Naive B cell (primary cell): ENCODE measurements at regions not wholly inside any gene's neighbourhood (a gene's known extent, or its start where the extent isn't known, plus 50 kb on each side); places are given as distances from the start of the nearest gene placed in this dataset.

Experiments
- ATAC-seq, 2 donors: fragments of 150-1000 bp; cut with Tn5 transposase; 2 replicates each; pipeline ENCODE4 v1.10.0; 2021; ENCODE audit warnings: low read depth in 2 of 2, mild to moderate bottlenecking in 2 of 2, moderate library complexity in 2 of 2
- DNase-seq: peaks from one replicate; pipeline ENCODE4 v3.0.0; 2022
- H3K27ac Mint-ChIP-seq, 6 donors: one replicate each; pipeline ENCODE4 v1.8.0; 2020 to 2022; ENCODE audit warnings: mild to moderate bottlenecking in 6 of 6, mixed read lengths in 6 of 6, moderate library complexity in 5 of 6, inconsistent platforms in 2 of 6
- H3K27me3 Mint-ChIP-seq, 3 donors: one replicate each; pipeline ENCODE4 v1.8.0; 2021 to 2022; ENCODE audit warnings: mixed read lengths in 3 of 3, mild to moderate bottlenecking in 1 of 3
- H3K36me3 Mint-ChIP-seq, 2 donors: one replicate each; pipeline ENCODE4 v1.8.0; 2020 to 2022; ENCODE audit warnings: mixed read lengths in 2 of 2, inconsistent platforms in 1 of 2, mild to moderate bottlenecking in 1 of 2
- H3K4me1 Mint-ChIP-seq, 3 donors: one replicate each; pipeline ENCODE4 v1.8.0; 2020 to 2022; ENCODE audit warnings: mixed read lengths in 3 of 3, inconsistent platforms in 1 of 3, mild to moderate bottlenecking in 1 of 3, moderate library complexity in 1 of 3
- H3K4me3 Mint-ChIP-seq, 8 donors: one replicate each; pipeline ENCODE4 v1.8.0; 2020 to 2022; ENCODE audit warnings: mild to moderate bottlenecking in 8 of 8, mixed read lengths in 8 of 8, moderate library complexity in 8 of 8, inconsistent platforms in 2 of 8
- H3K9me3 Mint-ChIP-seq, 7 donors: one replicate each; pipeline ENCODE4 v1.8.0; 2020 to 2022; ENCODE audit warnings: mixed read lengths in 7 of 7, mild to moderate bottlenecking in 5 of 7, inconsistent platforms in 2 of 7, moderate library complexity in 1 of 7

DNA sequence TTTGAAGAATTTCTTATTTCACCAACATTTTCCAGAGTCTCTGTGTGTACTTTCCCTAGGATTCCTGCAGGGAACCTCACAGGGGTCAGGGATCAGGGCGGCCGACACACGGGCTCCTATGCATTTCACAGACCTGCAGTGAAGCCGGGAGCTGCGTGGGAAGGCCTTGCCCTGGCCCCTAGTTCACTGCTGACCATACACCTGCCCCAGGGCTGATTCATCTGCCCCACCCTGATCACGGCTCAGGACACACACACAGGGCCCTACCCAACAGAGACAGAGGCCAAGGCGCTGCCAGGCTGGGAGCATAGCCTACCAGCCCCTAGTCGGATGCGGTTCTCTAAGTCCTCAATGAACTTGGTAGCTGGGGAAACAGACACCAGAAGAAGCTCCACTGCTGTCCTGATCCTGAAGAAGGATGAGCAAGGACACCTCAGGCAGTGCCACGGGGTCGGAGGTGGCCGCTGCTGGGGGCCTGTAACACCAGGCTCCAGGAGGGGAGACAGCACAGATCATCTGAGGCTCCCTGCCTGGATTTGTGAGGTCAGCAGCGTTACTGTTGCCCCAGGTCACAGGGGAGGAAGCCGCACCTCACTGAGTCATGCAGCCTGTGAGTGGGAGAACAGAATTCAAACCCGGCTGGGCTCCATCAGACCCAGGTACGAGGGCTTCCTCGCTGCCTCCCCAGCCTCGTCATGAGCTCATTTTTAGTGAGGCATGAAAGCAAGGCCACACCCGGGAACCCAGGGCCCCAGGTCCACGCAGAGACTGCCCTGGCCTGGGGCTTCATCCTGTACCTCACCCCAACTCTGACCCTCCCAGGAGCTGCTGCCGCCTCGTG, 278.8 kb upstream of the PPP2R2D start:
- DNase-seq (no peak), ATAC-seq (no peak)
- H3K36me3 Mint-ChIP-seq, result no peaks in the 10 kb centered on the region
- H3K4me3 Mint-ChIP-seq, result no peak overlapping the region
- H3K9me3 Mint-ChIP-seq, result peaks cover 0 to 8% (median 4%) of the 10 kb centered on the region in 7 donors
- no peaks in the 10 kb centered on the region for H3K4me1 Mint-ChIP-seq
- no peaks in the 10 kb centered on the region for H3K27me3 Mint-ChIP-seq
- H3K27ac Mint-ChIP-seq, result no peak overlapping the region

DNA sequence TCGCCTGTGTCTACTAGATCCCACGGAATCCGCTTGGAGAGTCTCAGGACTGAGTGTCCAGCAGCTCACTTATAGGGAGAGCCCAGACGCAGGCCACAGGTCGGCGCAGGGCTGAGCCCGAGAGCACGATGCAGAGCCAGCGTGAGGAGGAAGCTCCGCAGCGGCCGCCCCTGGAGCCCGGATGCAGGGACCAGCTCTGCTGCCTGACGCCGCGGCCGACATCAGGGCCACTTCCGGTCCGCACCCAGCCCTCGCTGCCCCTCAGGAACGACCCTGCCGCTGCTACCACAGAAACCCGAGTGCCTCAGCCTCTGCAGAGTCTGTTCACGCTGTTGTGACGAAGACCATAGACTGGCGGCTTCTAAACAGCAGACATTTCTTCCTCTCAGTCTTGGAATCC, 275.8 kb upstream of the PPP2R2D start:
- DNase-seq, result no peak
- Mint-ChIP-seq H3K36me3 (no peaks in the 10 kb centered on the region), H3K27me3 (peaks cover 0 to 4% (median 0%) of the 10 kb centered on the region in 3 donors), H3K27ac (no peak overlapping the region), H3K9me3 (peaks cover 2 to 27% (median 14%) of the 10 kb centered on the region in 7 donors), H3K4me3 (no peak overlapping the region), H3K4me1 (no peaks in the 10 kb centered on the region)
- no peak for ATAC-seq

DNA sequence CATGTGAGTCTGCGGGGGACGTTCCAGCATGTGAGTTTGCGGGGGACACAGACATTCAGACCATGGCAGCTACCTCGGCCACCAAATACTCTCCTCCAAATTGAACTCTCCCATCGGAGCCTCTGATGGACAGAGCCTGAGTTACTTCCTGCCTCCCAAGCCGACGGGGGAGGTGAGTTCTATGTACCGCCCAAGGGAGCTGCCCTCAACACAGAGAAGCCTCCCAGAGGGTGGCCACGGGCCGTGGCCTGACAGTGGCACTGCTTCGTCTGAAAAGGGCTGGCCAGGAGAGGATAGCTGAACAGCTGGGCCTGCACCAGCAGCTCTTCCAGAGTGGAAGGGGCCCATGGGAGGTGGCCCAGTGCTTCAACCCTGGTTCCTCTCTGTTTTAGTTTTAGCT, 274.5 kb upstream of the PPP2R2D start:
- peaks cover 2 to 27% (median 14%) of the 10 kb centered on the region in 7 donors for H3K9me3 Mint-ChIP-seq
- H3K4me3 Mint-ChIP-seq, result no peak overlapping the region
- DNase-seq (no peak), ATAC-seq (no peak)
- H3K36me3 Mint-ChIP-seq, result no peaks in the 10 kb centered on the region
- H3K27me3 Mint-ChIP-seq, result peaks cover 0 to 8% (median 4%) of the 10 kb centered on the region in 3 donors
- peak overlapping the region in 1 of 6 donors; percentile 13 for H3K27ac Mint-ChIP-seq
- no peaks in the 10 kb centered on the region for H3K4me1 Mint-ChIP-seq

DNA sequence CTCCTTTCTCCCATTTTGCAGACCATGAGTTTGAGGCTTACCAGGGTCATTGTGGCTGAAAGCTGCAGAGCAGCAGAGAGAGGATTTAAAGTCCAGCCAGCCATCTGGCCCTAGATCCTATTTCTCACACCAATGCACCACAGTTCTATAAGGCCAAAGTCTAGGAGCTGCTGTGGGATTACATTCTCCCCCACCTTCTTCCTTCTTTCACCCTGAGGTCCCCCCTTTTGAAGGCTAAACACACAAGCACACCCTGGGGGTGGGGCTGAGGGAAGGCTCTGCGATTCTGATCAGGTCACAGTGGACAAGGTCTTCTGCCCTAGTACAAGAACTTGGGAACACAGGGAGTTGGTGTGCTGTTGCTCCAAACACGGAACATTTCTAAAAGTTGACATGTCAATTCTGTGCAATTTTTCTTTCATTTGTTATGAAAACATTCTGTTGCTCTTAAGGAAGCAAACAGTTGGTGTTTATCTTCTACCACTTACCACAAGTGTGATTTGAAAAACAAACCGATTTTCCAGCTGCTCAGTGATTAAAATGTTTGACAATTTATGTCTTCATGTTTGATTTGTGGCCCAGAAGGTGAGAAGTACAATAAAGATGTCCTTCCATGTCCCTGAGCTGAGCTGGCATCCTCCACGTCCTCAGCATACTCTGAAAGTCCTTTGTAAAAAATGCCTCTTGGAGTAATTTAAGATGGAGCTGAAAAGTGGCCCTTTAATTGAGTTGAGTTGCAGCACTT, 271.6 kb upstream of the PPP2R2D start:
- H3K9me3 Mint-ChIP-seq, result peaks cover 2 to 27% (median 14%) of the 10 kb centered on the region in 7 donors
- no peak for DNase-seq
- H3K4me1 Mint-ChIP-seq, result no peaks in the 10 kb centered on the region
- H3K27ac Mint-ChIP-seq, result peak overlapping the region in 1 of 6 donors; percentile 76
- H3K4me3 Mint-ChIP-seq, result no peak overlapping the region
- H3K36me3 Mint-ChIP-seq, result no peaks in the 10 kb centered on the region
- peaks cover 0 to 10% (median 7%) of the 10 kb centered on the region in 3 donors for H3K27me3 Mint-ChIP-seq
- ATAC-seq, result no peak

DNA sequence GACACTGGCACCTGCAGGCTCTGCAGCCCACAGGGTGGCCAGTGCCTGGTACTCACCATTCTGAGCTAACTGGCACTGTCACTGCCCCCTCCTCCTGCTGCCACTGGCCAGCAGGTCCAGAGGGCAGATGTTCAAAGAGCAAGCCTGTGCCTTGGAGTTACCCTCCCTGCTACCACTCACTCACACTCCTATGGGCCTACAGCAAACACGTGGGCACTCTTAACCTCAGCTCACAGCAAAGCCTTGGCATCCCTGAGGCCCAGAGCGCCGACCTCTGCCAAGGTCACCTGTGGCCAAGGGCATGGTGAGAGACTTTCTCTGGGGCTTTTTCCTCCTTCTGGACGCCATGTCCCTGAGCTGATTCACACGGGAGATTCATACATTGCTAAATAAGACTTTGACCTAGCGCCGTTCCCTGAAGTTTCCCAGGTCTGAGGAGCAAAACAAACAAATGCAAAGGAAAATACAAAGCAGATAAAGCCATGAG, 270.0 kb upstream of the PPP2R2D start:
- no peaks in the 10 kb centered on the region for H3K4me1 Mint-ChIP-seq
- no peaks in the 10 kb centered on the region for H3K36me3 Mint-ChIP-seq
- DNase-seq, result no peak
- H3K4me3 Mint-ChIP-seq, result no peak overlapping the region
- peaks cover 2 to 27% (median 14%) of the 10 kb centered on the region in 7 donors for H3K9me3 Mint-ChIP-seq
- no peak for ATAC-seq
- no peak overlapping the region for H3K27ac Mint-ChIP-seq
- H3K27me3 Mint-ChIP-seq, result peaks cover 4 to 17% (median 10%) of the 10 kb centered on the region in 3 donors

DNA sequence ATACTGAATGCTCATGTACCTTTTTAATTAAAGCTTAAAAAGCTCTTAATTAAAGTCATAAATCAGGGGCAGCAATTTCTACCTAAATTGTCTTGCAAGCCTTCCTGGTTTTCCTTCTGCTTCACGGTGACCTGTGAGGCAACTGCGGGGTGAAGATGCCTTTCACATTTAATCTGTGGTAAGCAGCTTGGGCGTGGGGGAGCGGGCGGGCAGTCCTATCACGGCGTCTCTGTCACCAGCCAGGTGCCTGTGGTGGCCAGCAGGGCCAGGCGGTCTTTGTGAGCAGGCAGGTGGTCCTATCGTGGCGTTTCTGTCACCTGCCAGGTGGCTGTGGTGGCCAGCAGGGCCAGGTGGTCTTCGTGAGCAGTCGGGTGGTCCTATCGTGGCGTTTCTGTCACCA, 269.2 kb upstream of the PPP2R2D start:
- no peak for ATAC-seq
- no peak for DNase-seq
- Mint-ChIP-seq H3K36me3 (no peaks in the 10 kb centered on the region), H3K9me3 (peaks cover 2 to 23% (median 13%) of the 10 kb centered on the region in 7 donors), H3K27ac (no peak overlapping the region), H3K4me1 (no peaks in the 10 kb centered on the region), H3K27me3 (peaks cover 8 to 25% (median 12%) of the 10 kb centered on the region in 3 donors), H3K4me3 (no peak overlapping the region)

DNA sequence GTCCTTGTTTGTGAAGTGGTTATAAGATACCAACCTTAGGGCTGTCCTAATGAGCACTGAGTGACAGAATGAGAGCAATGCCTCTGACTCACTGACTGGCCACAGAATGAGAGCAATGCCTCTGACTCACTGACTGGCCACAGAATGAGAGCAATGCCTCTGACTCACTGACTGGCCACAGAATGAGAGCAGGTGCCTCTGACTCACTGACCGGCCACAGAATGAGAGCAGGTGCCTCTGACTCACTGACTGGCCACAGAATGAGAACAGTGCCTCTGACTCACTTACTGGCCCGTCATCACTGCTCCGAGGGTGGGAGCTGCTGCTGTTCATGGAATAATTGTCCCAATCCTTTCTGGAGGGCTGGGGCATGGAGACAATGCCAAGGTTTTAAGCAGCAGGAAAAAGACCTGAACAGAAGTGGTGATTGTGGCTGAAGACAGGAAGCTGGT, 265.2 kb upstream of the PPP2R2D start:
- no peaks in the 10 kb centered on the region for H3K36me3 Mint-ChIP-seq
- H3K9me3 Mint-ChIP-seq, result peaks cover 0 to 16% (median 7%) of the 10 kb centered on the region in 7 donors
- H3K4me1 Mint-ChIP-seq, result no peaks in the 10 kb centered on the region
- no peak overlapping the region for H3K27ac Mint-ChIP-seq
- DNase-seq (no peak), ATAC-seq (no peak)
- peaks cover 8 to 29% (median 18%) of the 10 kb centered on the region in 3 donors for H3K27me3 Mint-ChIP-seq
- no peak overlapping the region for H3K4me3 Mint-ChIP-seq

DNA sequence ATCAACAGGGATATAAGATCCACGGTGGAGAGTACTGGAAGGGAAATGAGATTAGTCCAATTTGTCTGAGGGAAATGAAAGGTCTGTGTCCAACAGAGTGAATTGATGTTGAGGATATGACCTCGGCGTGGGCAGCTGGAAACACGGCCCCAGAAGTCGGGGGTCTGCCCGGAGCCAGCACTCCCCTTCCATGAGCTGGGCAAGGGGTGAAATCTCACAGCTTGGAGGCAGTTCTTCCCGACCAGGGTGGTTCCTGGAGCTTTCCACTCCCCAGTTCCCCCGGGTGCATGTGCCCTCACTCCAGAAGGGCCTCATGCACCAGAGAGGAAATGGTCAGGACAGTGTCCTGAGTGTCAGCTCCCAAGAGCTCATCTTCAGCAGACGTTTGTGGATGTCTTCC, 264.7 kb upstream of the PPP2R2D start:
- no peaks in the 10 kb centered on the region for H3K4me1 Mint-ChIP-seq
- peaks cover 8 to 26% (median 16%) of the 10 kb centered on the region in 3 donors for H3K27me3 Mint-ChIP-seq
- no peak overlapping the region for H3K4me3 Mint-ChIP-seq
- H3K9me3 Mint-ChIP-seq, result peaks cover 0 to 22% (median 7%) of the 10 kb centered on the region in 7 donors
- ATAC-seq (no peak), DNase-seq (no peak)
- H3K36me3 Mint-ChIP-seq, result no peaks in the 10 kb centered on the region
- H3K27ac Mint-ChIP-seq, result no peak overlapping the region

DNA sequence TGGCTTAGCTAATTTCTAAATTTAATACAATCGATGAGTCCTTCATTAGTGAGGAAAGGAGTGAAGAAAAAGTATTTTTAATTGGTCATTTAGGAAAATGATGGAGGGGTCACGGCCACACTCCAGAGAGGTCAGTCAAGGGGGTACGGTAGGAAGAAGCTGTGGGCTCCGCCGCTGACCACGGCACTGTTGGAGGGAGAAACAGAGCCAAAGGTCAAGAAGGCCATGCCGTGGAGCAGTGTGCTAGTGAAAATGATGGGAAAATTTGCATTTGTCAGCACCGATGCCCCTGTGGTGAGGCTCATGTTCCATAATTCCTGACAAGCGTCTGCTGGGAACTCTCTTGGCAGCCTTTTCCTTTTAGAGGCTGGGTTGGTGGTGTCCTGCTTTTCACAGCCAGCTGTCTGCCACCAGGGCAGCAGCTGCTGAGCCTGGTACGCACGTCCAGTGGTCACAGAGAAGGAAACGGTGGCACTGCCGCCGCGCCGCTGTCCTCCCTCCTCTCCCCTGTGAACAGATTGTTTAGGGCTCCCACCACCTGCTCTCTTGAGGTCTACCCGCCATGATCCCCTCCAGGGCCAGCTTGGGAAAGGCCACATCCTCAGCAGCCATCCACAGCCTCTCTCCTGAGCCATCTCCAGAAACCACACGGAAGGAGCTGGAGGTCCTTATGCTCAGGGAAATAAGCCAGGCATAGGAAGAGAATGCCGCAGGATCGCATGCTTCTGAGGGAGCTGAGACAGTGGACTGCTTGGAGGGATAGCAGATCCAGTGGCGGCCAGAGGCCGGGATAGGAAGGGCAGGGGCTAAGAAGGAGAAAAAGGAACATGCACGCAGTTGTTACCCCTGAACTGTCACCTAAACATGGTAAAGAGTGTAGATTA, 263.7 kb upstream of the PPP2R2D start:
- Mint-ChIP-seq H3K27ac (peak overlapping the region in 1 of 6 donors; percentile 37), H3K9me3 (peaks cover 0 to 23% (median 7%) of the 10 kb centered on the region in 7 donors), H3K27me3 (peaks cover 8 to 22% (median 11%) of the 10 kb centered on the region in 3 donors), H3K4me1 (no peaks in the 10 kb centered on the region), H3K36me3 (no peaks in the 10 kb centered on the region), H3K4me3 (no peak overlapping the region)
- ATAC-seq (no peak), DNase-seq (no peak)

DNA sequence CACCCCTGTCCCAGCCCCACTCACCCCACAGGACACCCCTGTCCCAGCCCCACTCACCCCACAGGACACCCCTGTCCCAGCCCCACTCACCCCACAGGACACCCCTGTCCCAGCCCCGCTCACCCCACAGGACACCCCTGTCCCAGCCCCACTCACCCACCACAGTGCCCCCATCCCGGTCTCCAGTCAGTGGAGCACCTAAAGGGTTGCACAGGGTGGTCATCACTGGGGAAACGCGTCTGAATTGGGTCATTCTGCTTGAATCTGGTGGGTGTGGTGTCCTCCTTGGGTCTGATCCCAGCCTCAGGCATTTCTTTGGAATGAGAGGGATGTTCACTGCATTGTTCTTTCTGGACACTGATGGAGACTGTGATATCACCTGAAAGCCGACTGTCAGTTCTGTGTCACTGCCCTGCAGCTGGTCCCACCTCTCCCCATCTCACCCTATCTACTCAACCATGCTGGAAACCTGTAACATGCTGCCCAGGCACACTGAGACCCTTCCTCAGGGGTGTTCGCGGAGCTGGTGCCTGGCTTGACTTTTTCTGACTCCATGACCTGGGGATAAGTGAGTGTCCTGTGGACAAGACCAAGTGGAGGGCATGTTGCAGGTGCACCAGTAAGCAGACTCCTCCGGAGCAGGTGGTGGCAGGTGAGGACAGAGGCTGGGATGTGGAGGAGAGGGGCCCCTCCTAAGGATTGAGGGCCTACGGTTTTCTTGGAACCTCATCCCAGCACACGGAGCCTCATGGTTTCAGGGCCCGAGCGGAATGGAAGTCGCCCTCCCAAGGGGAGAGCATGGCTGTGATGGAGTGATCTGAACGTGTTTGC, 262.5 kb upstream of the PPP2R2D start:
- ATAC-seq (no peak), DNase-seq (no peak)
- H3K36me3 Mint-ChIP-seq, result no peaks in the 10 kb centered on the region
- peaks cover 8 to 22% (median 11%) of the 10 kb centered on the region in 3 donors for H3K27me3 Mint-ChIP-seq
- H3K4me3 Mint-ChIP-seq, result no peak overlapping the region
- H3K27ac Mint-ChIP-seq, result no peak overlapping the region
- peaks cover 0 to 23% (median 7%) of the 10 kb centered on the region in 7 donors for H3K9me3 Mint-ChIP-seq
- no peaks in the 10 kb centered on the region for H3K4me1 Mint-ChIP-seq

DNA sequence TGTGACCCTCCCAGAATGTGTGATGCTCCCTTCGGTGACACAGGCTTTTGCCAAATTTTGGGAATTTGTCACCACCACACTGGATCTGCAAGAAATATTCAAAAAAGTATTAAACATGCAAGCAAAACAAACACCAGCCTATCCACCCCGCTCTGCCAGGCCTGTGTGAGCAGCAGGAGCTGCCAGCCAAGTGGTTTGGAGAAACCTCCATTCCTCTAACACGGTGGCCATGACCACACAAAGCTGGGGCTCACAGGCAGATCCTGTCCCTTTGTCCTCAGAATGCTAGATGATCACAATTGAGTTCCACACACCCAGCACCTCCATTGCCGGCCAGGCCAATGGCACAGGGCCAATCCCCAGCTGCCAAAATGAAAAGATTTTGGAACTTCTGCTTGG, 261.9 kb upstream of the PPP2R2D start:
- Mint-ChIP-seq H3K36me3 (no peaks in the 10 kb centered on the region), H3K4me3 (no peak overlapping the region), H3K4me1 (no peaks in the 10 kb centered on the region), H3K27me3 (peaks cover 8 to 22% (median 11%) of the 10 kb centered on the region in 3 donors), H3K9me3 (peaks cover 0 to 23% (median 7%) of the 10 kb centered on the region in 7 donors), H3K27ac (no peak overlapping the region)
- DNase-seq, result no peak
- no peak for ATAC-seq

DNA sequence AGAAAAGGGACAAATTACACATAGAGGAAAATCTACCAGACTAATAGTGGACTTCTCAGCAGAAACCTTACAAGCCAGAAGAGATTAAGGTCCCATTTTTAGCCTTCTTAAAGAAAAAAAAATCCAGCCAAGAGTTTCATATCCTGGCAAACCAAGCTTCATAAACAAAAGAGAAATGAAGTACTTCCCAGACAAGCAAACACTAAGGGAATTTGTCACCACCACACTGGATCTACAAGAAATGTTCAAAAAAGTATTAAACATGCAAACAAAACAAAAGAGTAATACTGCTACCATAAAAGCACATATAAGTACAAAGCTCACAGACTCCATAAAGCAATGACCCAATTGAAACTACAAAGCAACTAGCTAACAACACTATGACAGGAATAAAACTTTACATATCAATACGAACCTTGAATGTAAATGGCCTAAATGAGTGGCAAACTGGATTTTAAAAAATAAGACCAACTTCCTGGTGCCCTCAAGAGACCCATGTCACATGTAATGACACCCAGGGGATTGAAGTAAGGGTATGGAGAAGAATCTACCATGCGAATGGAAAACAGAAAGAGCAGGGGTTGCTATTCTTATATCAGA, 260.7 kb upstream of the PPP2R2D start:
- DNase-seq, result no peak
- peaks cover 0 to 4% (median 0%) of the 10 kb centered on the region in 3 donors for H3K4me1 Mint-ChIP-seq
- H3K9me3 Mint-ChIP-seq, result peaks cover 0 to 23% (median 8%) of the 10 kb centered on the region in 7 donors
- H3K4me3 Mint-ChIP-seq, result no peak overlapping the region
- H3K36me3 Mint-ChIP-seq, result no peaks in the 10 kb centered on the region
- H3K27me3 Mint-ChIP-seq, result peaks cover 8 to 29% (median 11%) of the 10 kb centered on the region in 3 donors
- H3K27ac Mint-ChIP-seq, result no peak overlapping the region
- ATAC-seq, result no peak
